CD14-positive monocyte (primary cell): ENCODE measurements at regions not wholly inside any gene's neighbourhood (a gene's known extent, or its start where the extent isn't known, plus 50 kb on each side); places are given as distances from the start of the nearest gene placed in this dataset.

Source experiments
- DNase-seq, 3 donors: peaks; one replicate each; pipeline ENCODE4 v3.0.0-alpha.2; 2011 to 2022
- H2AFZ ChIP-seq: 2 replicates; pipeline ENCODE4 v1.6.0; 2012; ENCODE audit warnings: mild to moderate bottlenecking, low read depth, low read length, inconsistent platforms; ENCODE audit not compliant: insufficient read depth, poor library complexity, severe bottlenecking
- H3K27ac ChIP-seq, 2 donors: 1 replicate in 1 of 2; 2 replicates in 1 of 2; pipeline ENCODE4 v1.5.1; 2012 to 2013; ENCODE audit warnings: low read length in 2 of 2, control low read depth in 1 of 2, inconsistent platforms in 1 of 2, low read depth in 1 of 2, mild to moderate bottlenecking in 1 of 2
- H3K27me3 ChIP-seq, 2 donors: one replicate each; pipeline versions ENCODE4 v1.6.0 to v1.6.1; 2011 to 2013; ENCODE audit warnings: low read length in 2 of 2; ENCODE audit not compliant: control insufficient read depth in 2 of 2, insufficient read depth in 2 of 2
- H3K36me3 ChIP-seq, 2 donors: replicated peaks in 1 of 2; 1 replicate in 1 of 2; 2 replicates in 1 of 2; pipeline versions ENCODE4 v1.5.1 to v1.6.1; 2012 to 2013; ENCODE audit warnings: low read length in 2 of 2, control low read depth in 1 of 2, inconsistent platforms in 1 of 2, mild to moderate bottlenecking in 1 of 2; ENCODE audit not compliant: insufficient read depth in 2 of 2, control insufficient read depth in 1 of 2
- H3K4me1 ChIP-seq, 2 donors: 1 replicate in 1 of 2; 2 replicates in 1 of 2; pipeline versions ENCODE4 v1.5.1 to v1.6.1; 2012 to 2013; ENCODE audit warnings: low read length in 2 of 2, control low read depth in 1 of 2, inconsistent platforms in 1 of 2, mild to moderate bottlenecking in 1 of 2, moderate library complexity in 1 of 2; ENCODE audit not compliant: insufficient read depth in 2 of 2, control insufficient read depth in 1 of 2
- H3K4me2 ChIP-seq: replicated peaks from 2 replicates; pipeline ENCODE3; 2012; ENCODE audit warnings: low read length, moderate library complexity, mild to moderate bottlenecking; ENCODE audit not compliant: poor library complexity, severe bottlenecking; ENCODE audit errors: extremely low read depth
- H3K4me3 ChIP-seq, 3 experiments: fragments of 200-600 bp in 1 of 3; sonication (generic) in 1 of 3; replicated peaks in 1 of 3; 1 replicate in 2 of 3; 2 replicates in 1 of 3; pipeline ENCODE4 v1.5.1; 2011 to 2013; ENCODE audit warnings: low read length in 3 of 3, mild to moderate bottlenecking in 3 of 3, control low read depth in 2 of 3, low read depth in 2 of 3, inconsistent platforms in 1 of 3, moderate library complexity in 1 of 3
- H3K79me2 ChIP-seq: 2 replicates; pipeline ENCODE4 v1.6.0; 2012; ENCODE audit warnings: mild to moderate bottlenecking, control low read depth, inconsistent platforms, low read length, moderate library complexity; ENCODE audit not compliant: insufficient read depth
- H3K9ac ChIP-seq: 2 replicates; pipeline ENCODE4 v1.6.0; 2017; ENCODE audit warnings: low read length, mild to moderate bottlenecking; ENCODE audit not compliant: insufficient read depth, poor library complexity, severe bottlenecking
- H3K9me3 ChIP-seq, 2 donors: replicated peaks in 1 of 2; 1 replicate in 1 of 2; 2 replicates in 1 of 2; pipeline versions ENCODE4 v1.5.1 to v1.6.1; 2012 to 2013; ENCODE audit warnings: low read length in 2 of 2, control low read depth in 1 of 2; ENCODE audit not compliant: control insufficient read depth in 1 of 2, insufficient read depth in 1 of 2
- H4K20me1 ChIP-seq: 2 replicates; pipeline ENCODE4 v1.6.0; 2012; ENCODE audit warnings: mild to moderate bottlenecking, low read length, control low read depth, moderate library complexity; ENCODE audit not compliant: insufficient read depth
- H3K27ac Mint-ChIP-seq, 7 donors: one replicate each; pipeline ENCODE4 v1.8.0; 2020; ENCODE audit warnings: mild to moderate bottlenecking in 7 of 7, mixed read lengths in 7 of 7, moderate library complexity in 6 of 7, inconsistent platforms in 2 of 7
- H3K27me3 Mint-ChIP-seq, 3 donors: one replicate each; pipeline ENCODE4 v1.8.0; 2021 to 2022; ENCODE audit warnings: low read depth in 3 of 3, mild to moderate bottlenecking in 3 of 3, mixed read lengths in 3 of 3, moderate library complexity in 3 of 3, inconsistent platforms in 1 of 3
- H3K36me3 Mint-ChIP-seq, 2 donors: one replicate each; pipeline ENCODE4 v1.8.0; 2020; ENCODE audit warnings: mixed read lengths in 2 of 2, inconsistent platforms in 1 of 2, mild to moderate bottlenecking in 1 of 2
- H3K4me1 Mint-ChIP-seq: one replicate; pipeline ENCODE4 v1.8.0; 2020; ENCODE audit warnings: mild to moderate bottlenecking, mixed read lengths
- H3K4me3 Mint-ChIP-seq, 2 donors: one replicate each; pipeline ENCODE4 v1.8.0; 2020; ENCODE audit warnings: mild to moderate bottlenecking in 2 of 2, mixed read lengths in 2 of 2, moderate library complexity in 1 of 2
- H3K9me3 Mint-ChIP-seq, 7 donors: one replicate each; pipeline ENCODE4 v1.8.0; 2020 to 2022; ENCODE audit warnings: mixed read lengths in 7 of 7, mild to moderate bottlenecking in 6 of 7, moderate library complexity in 6 of 7, inconsistent platforms in 2 of 7
- WGBS: methylation state at CpG from one replicate; pipeline ENCODE4 v1.1.5; 2013; ENCODE audit warnings: missing lambda C conversion rate; ENCODE audit not compliant: insufficient coverage; 5-methylcytosine and 5-hydroxymethylcytosine counted together
- intact Hi-C, 2 donors: fragments of 100-400 bp; cut with micrococcal nuclease; formaldehyde crosslinking; loops; one replicate each; pipeline versions ENCODE4 v1.15.0 to v1.15.1; 2023
- TF ChIP-seq, protein P1 (sequence below): fragments of 200-600 bp; IDR thresholded peaks from one replicate; pipeline ENCODE4 v1.8.0; 2022; ENCODE audit warnings: antibody characterized with exemption, mild to moderate bottlenecking

DNA sequence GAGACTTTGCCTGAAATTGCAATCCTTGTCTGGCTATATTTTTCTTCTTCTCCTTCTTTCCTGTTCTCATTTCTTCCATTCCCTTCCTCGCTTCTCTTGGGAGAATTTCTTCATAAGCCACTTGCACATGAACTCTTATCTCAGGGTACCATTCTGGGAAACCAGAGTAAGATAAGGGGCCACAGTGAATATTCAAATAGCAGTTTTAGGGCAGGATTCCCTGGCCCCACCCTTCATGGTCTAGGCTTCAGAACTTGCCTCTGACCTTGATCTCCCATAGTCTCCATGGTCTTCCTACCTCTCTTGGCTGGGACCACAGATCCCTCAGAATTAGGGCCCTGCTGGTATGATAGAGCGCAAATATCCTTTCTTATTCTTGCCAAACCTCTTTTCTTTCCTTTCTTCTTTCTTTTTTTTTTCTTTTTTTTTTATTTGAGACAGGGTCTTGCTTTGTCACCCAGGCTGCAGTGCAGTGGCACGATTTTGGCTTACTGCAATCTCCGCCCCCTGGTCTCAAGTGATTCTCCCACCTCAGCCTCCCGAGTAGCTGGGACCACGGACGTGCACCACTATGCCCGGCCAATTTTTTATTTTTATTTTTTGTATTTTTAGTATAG, 123.0 kb upstream of the CITED2 start:
- H3K4me2 ChIP-seq, result no peak overlapping the region
- H3K27ac Mint-ChIP-seq, result no peak overlapping the region

DNA sequence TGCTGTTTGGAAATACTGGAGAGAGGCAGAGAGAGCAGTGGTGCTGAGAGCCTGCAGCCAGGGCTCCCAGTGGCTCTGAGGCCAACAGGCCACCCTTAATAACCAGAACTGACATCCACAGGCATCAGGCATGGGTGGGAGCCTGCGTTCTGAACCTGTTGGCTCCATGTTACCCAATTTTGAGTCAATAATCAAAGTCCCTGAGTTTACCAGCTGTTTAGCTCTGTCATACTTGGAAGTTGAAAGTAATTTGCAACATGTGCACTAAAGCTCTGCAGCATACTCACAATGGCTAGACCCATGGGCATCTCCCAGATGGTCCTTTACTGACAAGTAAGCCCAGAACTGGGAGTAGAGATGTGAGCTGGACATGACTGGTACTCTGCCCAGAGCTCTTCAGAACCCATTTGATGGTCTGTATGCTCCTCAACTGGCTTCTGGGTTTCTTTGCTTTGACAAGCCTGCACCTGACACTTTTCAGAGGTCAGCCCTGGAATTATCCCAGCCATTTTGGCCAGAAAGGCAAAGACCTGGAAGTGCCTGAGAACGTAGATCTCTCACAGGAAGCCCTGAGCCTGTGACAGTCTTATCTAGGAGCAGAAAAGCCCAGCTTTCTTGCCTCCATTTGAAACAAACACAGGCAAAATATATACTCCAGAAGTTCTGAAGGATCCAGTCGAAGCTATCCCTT, 122.4 kb upstream of the CITED2 start:
- H3K27me3 ChIP-seq, result no peaks in the 10 kb centered on the region
- peaks cover 4 to 19% (median 16%) of the 10 kb centered on the region in 7 donors for H3K9me3 Mint-ChIP-seq
- no peak overlapping the region for H3K27ac Mint-ChIP-seq
- H3K9me3 ChIP-seq, result peaks cover 0 to 6% of the 10 kb centered on the region in 2 donors
- H3K4me3 ChIP-seq, result no peak overlapping the region
- no peaks in the 10 kb centered on the region for H4K20me1 ChIP-seq
- H3K27ac ChIP-seq, result no peak overlapping the region
- WGBS, result 90% methylated on average over 3 of the region's 3 CpGs
- no peaks in the 10 kb centered on the region for H3K79me2 ChIP-seq
- DNase-seq, result no peak
- H3K9ac ChIP-seq, result no peak overlapping the region
- no peaks in the 10 kb centered on the region for H3K36me3 ChIP-seq
- no peaks in the 10 kb centered on the region for H3K4me1 Mint-ChIP-seq
- no peaks in the 10 kb centered on the region for H3K27me3 Mint-ChIP-seq
- H3K4me2 ChIP-seq, result no peak overlapping the region
- intact Hi-C loops, result no loop called here
- no peak overlapping the region for H2AFZ ChIP-seq
- H3K36me3 Mint-ChIP-seq, result no peaks in the 10 kb centered on the region
- H3K4me1 ChIP-seq, result no peaks in the 10 kb centered on the region
- H3K4me3 Mint-ChIP-seq, result no peak overlapping the region
- TF ChIP-seq, protein P1, sequence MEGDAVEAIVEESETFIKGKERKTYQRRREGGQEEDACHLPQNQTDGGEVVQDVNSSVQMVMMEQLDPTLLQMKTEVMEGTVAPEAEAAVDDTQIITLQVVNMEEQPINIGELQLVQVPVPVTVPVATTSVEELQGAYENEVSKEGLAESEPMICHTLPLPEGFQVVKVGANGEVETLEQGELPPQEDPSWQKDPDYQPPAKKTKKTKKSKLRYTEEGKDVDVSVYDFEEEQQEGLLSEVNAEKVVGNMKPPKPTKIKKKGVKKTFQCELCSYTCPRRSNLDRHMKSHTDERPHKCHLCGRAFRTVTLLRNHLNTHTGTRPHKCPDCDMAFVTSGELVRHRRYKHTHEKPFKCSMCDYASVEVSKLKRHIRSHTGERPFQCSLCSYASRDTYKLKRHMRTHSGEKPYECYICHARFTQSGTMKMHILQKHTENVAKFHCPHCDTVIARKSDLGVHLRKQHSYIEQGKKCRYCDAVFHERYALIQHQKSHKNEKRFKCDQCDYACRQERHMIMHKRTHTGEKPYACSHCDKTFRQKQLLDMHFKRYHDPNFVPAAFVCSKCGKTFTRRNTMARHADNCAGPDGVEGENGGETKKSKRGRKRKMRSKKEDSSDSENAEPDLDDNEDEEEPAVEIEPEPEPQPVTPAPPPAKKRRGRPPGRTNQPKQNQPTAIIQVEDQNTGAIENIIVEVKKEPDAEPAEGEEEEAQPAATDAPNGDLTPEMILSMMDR, result no peak

More for the DNA sequence above, 123.0 kb upstream of the CITED2 start:
- Mint-ChIP-seq H3K27me3 (no peaks in the 10 kb centered on the region), H3K36me3 (no peaks in the 10 kb centered on the region), H3K4me3 (no peak overlapping the region), H3K4me1 (no peaks in the 10 kb centered on the region), H3K9me3 (peaks cover 2 to 12% (median 11%) of the 10 kb centered on the region in 7 donors)
- peaks cover 0 to 4% of the 10 kb centered on the region in 2 donors for H3K9me3 ChIP-seq
- 87% methylated on average over 2 of the region's 8 CpGs for WGBS
- no peaks in the 10 kb centered on the region for H3K79me2 ChIP-seq
- intact Hi-C loops, result no loop called here
- no peaks in the 10 kb centered on the region for H3K27me3 ChIP-seq
- H3K9ac ChIP-seq, result no peak overlapping the region
- H3K36me3 ChIP-seq, result no peaks in the 10 kb centered on the region
- H3K4me3 ChIP-seq, result no peak overlapping the region
- no peak overlapping the region for H3K27ac ChIP-seq
- no peak for DNase-seq
- no peak overlapping the region for H2AFZ ChIP-seq
- TF ChIP-seq, protein P1, result no peak
- no peaks in the 10 kb centered on the region for H3K4me1 ChIP-seq
- H4K20me1 ChIP-seq, result no peaks in the 10 kb centered on the region
